Spleen (tissue), 7 donors: ENCODE measurements at regions not wholly inside any gene's neighbourhood (a gene's known extent, or its start where the extent isn't known, plus 50 kb on each side); places are given as distances from the start of the nearest gene placed in this dataset.

ENCODE experiments used
- CTCF ChIP-seq, 11 experiments: fragments of 200-600 bp in 7 of 11; fragments of 450-650 bp in 4 of 11; sonication (generic) in 4 of 11; IDR thresholded peaks in 8 of 11; conservative IDR thresholded peaks in 3 of 11; 1 replicate in 7 of 11; 2 replicates in 4 of 11; pipeline versions ENCODE4 v1.4.0 to v1.8.0; 2016 to 2021; ENCODE audit warnings: antibody characterized with exemption in 11 of 11, inconsistent platforms in 4 of 11, mild to moderate bottlenecking in 1 of 11
- POLR2A ChIP-seq, 3 donors: fragments of 450-650 bp; IDR thresholded peaks; one replicate each; pipeline ENCODE4 v1.5.1; 2017; ENCODE audit warnings: antibody characterized with exemption in 3 of 3, mild to moderate bottlenecking in 1 of 3
- POLR2AphosphoS5 ChIP-seq, 3 donors: sonication (generic); formaldehyde crosslinking; IDR thresholded peaks; one replicate each; pipeline ENCODE4 v1.5.1; 2017; ENCODE audit warnings: antibody characterized with exemption in 3 of 3
- donor health status: DM: no; HTN: no; CAD: no; lungs with moderate emphysema.
- donor health status: DM: no; HTN: no; CAD: no.
- donor health status: DM: no; HTN: no; CAD: no.

- TF ChIP-seq CTCF (IDR thresholded peaks at IDR 0.05 in 8 of 11, conservative IDR thresholded peaks at IDR 0.05 in 3 of 11) = no peak
- no peak for TF ChIP-seq POLR2A (IDR thresholded peaks at IDR 0.05)
- TF ChIP-seq POLR2AphosphoS5 (IDR thresholded peaks at IDR 0.05) = no peak
Measured at GRCh38 chr12:69019910-69020309, 86.9 kb upstream of the CPM start.
